Muscle of back (tissue), 3 donors: ENCODE measurements at regions not wholly inside any gene's neighbourhood (a gene's known extent, or its start where the extent isn't known, plus 50 kb on each side); places are given as distances from the start of the nearest gene placed in this dataset.
A peak's percentile ranks its signal among the peaks of the same experiment; 100 is the strongest.

Experiments used
- DNase-seq, 3 donors: peaks; one replicate each; pipeline versions ENCODE4 v3.0.0 to v3.0.0-alpha.2; 2013

GRCh38 chr11:116642902-116643301 is 129.9 kb downstream of the BUD13 start:
- no peak for DNase-seq

- no peak for DNase-seq
Observed at GRCh38 chr11:116642481-116642880, 130.3 kb downstream of the BUD13 start.

- DNase-seq = peak; percentile 2 to 9 (median 2)
Observed at GRCh38 chr11:116641561-116642045, 131.2 kb downstream of the BUD13 start.

- DNase-seq = no peak
Observed at GRCh38 chr11:116640641-116641402, 132.0 kb downstream of the BUD13 start.

DNA sequence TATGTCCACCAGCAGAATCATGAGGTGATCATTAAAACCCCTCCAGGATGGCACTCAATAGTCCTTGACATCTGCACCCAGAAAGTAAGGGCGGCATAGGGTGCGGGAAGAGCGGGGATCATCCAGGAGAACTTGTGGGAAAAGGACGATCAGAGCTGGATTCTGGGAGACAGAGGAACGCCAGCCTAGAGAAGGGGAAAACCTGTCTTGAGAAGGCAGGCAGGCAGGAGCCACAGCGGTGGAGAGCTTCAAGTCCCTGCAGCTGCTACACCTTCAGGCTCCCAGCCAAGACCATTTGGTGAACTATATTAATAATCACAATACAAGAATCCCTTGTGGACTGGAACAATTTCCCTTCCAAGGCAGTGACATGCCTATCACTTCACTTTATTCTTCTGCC is 134.3 kb downstream of the BUD13 start:
- no peak for DNase-seq

- no peak for DNase-seq
Observed at GRCh38 chr11:116637766-116638165, 135.0 kb downstream of the BUD13 start.

GRCh38 chr11:116636341-116636929 is 136.4 kb downstream of the BUD13 start:
- no peak for DNase-seq

- no peak for DNase-seq
Observed at GRCh38 chr11:116631201-116631600, 141.6 kb downstream of the BUD13 start.

DNA sequence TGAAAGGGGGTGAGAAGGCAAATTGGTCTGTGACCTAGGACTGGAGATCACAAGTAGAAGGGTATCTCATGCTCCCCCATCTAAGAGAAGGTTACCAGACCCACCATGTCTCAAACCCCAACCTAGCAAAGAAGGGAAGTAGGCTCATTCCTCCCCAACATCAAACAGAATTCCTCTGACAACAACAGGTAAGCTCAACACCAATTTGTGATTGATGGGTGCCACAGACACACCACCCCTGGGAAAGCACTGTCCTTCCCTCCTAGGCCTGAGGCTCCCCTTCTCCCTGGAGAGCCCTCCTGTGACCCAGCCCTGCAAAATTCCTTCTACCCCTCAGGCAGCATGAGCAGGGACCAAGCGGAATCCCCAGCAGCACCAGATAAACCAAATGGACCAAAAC is 154.3 kb downstream of the BUD13 start:
- DNase-seq = no peak

DNA sequence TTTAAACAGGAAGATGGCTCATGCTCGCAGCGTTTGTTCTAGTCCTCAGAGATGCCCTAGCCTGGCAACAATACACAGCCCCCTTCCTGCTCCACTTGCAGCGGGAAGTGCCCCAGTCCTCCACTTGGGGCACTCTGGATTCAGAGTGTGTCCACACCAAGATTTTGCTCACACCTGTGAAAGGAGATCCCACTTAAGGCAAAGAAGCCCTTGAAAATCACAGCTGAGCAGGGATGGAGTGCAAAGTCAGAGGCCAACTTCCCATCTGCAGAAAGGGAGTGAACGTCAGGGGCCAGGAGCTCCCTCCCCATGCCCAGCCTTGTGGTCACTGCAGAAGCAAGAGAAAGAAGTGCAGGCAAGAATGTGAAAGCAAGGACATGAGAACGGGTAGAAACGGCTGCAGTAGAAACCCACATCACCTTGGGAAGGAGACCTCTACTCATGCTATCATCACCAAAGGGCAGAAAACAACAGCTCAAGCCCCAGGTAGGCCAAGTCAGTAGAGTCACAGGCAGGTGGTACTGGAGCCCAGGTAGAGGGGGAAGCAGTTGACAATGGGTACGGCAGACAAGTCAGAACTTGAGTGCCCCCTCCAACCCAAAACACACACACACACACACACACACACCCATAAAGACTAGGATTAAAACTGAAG is 157.4 kb downstream of the BUD13 start:
- DNase-seq = no peak

DNA sequence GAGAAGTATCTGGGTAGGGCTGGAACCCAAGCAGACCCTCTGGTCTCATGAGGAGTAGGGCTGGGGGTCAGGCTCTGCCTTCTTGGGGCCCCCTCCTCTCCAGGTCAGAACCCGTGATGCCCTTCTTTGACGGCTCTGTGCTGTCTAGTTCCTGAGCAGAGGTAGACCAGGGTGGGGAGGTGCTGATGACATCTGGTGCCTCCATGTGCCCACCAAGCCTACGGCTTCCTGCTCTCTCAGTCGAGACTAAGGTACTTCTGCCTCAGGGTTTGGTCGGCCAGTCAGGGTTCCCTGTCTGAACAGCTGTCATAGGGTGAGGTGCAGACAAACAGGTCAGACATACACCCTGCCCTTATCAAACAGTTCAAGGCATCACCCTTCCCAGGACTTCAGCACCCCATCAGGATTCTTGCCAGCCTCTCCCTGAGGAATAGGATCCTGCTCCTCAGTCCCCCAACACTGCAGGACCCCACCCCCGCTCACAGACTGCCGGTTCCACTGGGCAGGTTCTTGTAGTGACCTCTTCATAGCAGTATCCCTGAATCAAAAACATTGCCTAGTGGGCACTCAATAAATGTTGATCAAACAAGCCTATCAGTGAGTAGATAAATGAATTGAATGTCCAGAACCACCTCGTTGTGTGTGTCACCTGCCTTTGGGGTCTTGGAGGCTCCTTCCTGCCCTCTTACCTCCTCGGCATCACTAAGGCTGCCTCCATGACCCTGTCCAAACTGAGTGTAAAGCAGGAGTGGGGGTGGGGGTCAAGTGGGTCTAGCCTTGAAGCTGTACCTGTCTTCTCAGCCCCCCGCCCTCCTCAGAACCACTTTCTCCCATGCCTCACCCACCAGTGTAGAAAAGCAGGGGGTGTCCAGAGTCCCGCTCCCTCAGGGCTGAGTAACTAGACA is 158.2 kb downstream of the BUD13 start:
- DNase-seq = no peak

DNA sequence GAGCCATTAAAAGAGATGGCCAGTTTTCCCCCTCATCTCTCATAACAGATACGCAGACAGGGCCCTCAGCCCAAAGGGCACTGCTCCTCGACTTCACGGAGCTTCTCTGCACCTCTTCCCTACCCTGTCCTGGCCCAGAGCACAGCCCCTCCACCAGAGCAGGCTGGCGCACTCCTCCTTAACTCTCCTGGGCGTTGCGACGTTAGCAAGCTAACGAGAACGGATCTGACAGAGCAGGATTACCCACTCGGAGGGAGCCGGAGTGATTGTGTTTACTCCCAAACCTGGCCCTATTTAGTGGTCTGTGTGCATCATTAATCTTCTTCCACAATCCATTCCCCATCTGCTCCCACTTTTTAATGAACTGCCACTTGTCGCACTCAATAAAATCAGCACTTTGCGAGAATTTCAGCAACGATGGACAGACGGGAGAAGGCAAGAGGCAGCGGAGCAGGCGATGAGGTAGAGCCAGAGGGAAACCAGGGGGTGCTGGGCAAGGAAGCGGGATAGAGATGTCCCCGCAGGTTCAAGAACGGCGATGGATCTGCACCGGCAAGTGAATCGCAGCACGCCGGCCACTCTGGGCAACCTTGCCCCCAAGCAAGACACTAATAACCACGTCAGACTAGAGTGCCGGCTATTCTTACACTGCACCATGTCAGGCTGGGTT is 159.4 kb downstream of the BUD13 start:
- DNase-seq = no peak

GRCh38 chr11:116611998-116612620 is 160.7 kb downstream of the BUD13 start:
- no peak for DNase-seq

- DNase-seq = no peak
Observed at GRCh38 chr11:116610190-116610589, 162.6 kb downstream of the BUD13 start.

GRCh38 chr11:116607027-116607426 is 165.8 kb downstream of the BUD13 start:
- DNase-seq = no peak

DNA sequence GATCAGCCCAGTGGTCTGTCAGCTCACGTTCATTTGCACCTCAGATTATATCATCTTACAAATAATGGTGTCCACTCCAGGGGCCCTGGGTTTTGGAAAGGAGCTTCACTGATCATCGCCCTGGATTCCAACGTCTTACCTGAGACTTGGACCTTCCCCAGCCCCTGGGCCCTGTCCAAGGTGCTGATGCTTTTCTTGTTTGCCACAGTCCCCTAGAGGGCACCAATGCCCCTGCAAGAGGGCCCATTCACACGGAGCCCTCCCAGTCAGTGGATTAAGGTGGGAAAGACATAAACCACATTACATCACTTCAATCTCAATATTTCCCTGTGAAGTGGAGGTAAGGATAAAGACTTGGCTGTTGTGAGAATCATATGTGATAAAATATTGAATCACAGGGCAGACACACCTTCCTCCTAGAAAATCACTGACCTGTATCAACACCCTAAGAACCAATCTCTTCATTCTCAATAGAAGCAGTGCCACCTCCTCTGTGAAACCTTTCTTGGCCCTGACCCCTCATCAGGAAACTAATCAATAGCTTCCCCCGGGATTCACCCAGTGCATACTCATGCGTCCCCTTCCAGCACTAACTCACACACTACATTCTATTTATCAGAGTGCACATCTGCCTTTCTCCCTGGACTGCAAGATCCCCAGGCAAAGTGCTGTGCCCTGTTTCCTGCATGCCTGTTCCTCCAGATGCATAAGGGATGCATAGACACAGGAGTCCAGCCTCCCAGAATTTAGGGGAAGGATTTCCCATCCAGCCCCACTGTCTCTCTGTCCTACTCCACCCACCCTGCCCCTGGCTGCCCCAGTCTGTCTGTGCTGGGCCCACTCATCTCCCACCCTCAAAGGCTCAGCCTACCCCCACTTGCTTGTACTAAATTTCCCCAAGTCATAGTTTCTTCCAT is 167.0 kb downstream of the BUD13 start:
- DNase-seq = peak in 2 of 3 donors; percentile 9 to 17

DNA sequence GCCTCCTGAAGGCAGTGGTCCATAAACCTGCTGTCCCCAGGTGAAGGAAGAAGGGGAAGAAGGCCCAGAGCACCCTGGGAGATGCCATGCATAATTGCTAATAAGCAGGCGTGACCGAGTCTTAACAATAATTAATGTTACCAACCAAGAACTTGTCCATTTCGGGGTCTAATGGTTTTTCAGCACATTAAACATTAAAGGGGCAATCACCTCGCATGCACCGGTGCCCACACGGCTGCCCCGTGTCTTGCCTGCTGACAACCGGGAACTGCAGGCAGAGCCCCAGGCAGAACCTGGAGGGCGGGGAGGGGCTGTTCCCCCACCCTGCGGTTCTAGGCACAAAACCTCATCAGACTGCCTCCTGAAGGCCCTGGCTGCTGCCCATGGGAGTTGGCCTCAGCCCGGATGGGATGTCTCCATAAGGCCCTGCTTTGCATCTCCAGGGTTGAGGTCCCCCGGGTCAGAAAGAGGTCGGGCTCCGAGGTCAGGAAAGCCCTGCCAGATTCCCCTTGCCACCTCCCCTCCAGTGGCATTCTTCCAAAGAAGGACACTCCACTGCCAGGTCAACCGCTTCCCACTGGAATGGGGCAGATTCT is 169.0 kb downstream of the BUD13 start:
- no peak for DNase-seq

DNA sequence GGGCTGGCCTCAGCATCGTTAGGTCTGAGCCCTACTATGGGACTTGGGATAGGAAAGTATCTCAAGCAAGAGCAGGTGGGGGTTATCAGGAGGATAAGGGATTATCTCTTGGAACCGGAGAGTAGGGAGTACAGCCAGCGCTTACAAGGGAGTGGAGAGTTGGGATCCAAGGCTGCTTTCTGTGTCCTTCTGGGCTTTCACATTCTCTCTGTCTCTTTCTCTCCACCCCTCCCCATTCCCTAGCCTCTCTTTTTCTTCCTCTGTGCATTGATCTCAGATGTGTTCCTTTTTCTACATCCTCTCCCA is 170.2 kb downstream of the BUD13 start:
- DNase-seq = no peak

GRCh38 chr11:116601814-116602636 is 170.8 kb downstream of the BUD13 start:
- no peak for DNase-seq
